ENCODE measurements at regions not wholly inside any gene's neighbourhood (a gene's known extent, or its start where the extent isn't known, plus 50 kb on each side); places are given as distances from the start of the nearest gene placed in this dataset.
A peak's percentile ranks its signal among the peaks of the same experiment; 100 is the strongest.

DNA sequence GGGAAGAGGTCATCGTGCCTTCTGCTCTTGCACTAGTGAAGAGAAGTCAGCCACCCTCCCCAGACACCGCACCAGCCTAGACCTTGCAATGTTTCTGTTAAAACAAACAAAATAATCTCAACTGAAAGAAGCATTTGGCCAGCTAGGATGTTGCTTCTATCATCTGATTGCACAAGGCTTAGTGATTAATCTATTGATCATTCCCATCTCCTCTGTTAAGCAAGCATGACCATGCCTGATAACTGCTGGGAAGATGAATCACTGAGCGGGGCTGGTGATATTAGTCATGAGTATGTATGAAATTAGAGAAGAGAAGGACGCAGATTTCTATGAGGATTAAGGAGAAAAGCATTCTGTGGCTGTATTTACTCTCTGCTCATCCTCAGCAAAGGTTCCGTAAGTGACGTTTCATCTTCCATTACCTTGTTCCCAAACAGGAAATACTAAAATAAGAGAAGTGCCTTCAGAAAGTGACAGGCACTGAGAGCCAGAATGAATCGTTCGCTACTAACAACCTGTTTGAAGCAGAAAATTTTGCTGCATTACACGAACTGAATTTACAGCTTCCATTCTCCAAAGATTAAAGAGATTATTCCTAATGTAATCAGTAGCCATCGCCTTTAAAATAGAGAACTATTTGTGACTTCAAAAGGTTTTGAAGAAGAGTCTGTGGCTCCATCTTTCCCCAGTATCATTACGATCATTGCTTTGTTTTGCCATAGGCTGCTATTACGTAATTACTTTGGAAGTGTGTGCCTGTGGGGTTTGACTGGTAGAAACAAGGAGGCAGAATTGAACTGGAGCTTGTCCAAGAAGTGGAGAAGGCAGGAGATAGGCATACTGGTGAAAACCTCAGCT, 219.1 kb downstream of the MED10 start:
- peak overlapping the region; percentile 13 for H3K4me3 ChIP-seq (ENCODE audit: low read length)
- DNase-seq (ENCODE audit: low read depth): peak; percentile 93

DNA sequence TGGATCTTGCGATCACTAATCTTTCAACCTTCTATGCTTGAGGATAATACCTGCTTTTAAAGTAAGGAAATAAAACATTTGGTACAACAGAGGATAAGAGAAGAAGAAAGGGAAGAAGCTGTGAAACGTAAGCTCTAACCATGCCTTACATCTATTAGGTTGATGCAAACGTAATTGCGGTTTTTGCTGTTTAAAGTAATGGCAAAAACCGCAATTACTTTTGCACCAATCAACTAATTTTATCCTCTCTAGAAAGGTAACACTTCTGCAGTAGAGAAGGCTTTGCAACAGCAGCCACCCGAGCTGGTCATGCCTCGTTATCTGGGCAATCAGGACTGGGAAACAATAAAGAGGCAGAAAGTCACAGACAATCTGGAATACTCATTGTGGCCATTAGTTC, 224.1 kb downstream of the MED10 start:
- DNase-seq (ENCODE audit: low read depth): no peak
- TF ChIP-seq, protein P1, sequence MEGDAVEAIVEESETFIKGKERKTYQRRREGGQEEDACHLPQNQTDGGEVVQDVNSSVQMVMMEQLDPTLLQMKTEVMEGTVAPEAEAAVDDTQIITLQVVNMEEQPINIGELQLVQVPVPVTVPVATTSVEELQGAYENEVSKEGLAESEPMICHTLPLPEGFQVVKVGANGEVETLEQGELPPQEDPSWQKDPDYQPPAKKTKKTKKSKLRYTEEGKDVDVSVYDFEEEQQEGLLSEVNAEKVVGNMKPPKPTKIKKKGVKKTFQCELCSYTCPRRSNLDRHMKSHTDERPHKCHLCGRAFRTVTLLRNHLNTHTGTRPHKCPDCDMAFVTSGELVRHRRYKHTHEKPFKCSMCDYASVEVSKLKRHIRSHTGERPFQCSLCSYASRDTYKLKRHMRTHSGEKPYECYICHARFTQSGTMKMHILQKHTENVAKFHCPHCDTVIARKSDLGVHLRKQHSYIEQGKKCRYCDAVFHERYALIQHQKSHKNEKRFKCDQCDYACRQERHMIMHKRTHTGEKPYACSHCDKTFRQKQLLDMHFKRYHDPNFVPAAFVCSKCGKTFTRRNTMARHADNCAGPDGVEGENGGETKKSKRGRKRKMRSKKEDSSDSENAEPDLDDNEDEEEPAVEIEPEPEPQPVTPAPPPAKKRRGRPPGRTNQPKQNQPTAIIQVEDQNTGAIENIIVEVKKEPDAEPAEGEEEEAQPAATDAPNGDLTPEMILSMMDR (conservative IDR thresholded peaks at IDR 0.05; ENCODE audit: low read length): no peak
- no peak overlapping the region for H3K4me3 ChIP-seq (ENCODE audit: low read length)

More for the DNA sequence above, 219.1 kb downstream of the MED10 start:
- TF ChIP-seq, protein P1 (conservative IDR thresholded peaks at IDR 0.05; ENCODE audit: low read length): no peak

- H3K4me3 ChIP-seq (ENCODE audit: low read length): no peak overlapping the region
- DNase-seq (ENCODE audit: low read depth): no peak
- TF ChIP-seq, protein P1 (conservative IDR thresholded peaks at IDR 0.05; ENCODE audit: low read length): no peak
These were observed 232.1 kb downstream of the MED10 start for GRCh38 chr5:6146271-6146670.

- TF ChIP-seq, protein P1 (conservative IDR thresholded peaks at IDR 0.05; ENCODE audit: low read length): no peak
- DNase-seq (ENCODE audit: low read depth): no peak
- H3K4me3 ChIP-seq (ENCODE audit: low read length): no peak overlapping the region
These were observed 232.6 kb downstream of the MED10 start for GRCh38 chr5:6145616-6146237.

GRCh38 chr5:6143523-6143922, 234.8 kb downstream of the MED10 start:
- DNase-seq (ENCODE audit: low read depth): no peak
- TF ChIP-seq, protein P1 (conservative IDR thresholded peaks at IDR 0.05; ENCODE audit: low read length): no peak
- no peak overlapping the region for H3K4me3 ChIP-seq (ENCODE audit: low read length)

GRCh38 chr5:6142353-6142752, 236.0 kb downstream of the MED10 start:
- TF ChIP-seq, protein P1 (conservative IDR thresholded peaks at IDR 0.05; ENCODE audit: low read length): no peak
- no peak overlapping the region for H3K4me3 ChIP-seq (ENCODE audit: low read length)
- DNase-seq (ENCODE audit: low read depth): no peak

DNA sequence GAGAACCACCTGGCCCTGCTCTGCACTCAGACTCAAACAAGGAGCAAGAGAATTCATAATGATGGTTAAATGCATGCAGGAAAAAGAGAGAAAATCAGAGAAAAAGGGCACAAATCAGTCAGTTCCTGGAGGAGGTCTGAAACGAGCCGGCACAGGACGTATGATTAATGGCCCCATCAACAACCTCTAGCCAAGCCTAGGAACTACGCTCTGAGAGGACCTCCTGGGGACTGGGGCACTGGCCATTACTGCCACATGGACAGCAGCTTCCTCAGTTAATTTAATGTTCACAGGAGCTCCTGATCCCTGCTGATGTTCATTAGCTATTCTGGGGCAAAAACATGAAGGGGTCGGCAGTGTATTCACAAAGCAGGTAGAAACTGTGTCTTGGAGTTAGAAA, 238.1 kb downstream of the MED10 start:
- TF ChIP-seq, protein P1 (conservative IDR thresholded peaks at IDR 0.05; ENCODE audit: low read length): no peak
- no peak overlapping the region for H3K4me3 ChIP-seq (ENCODE audit: low read length)
- no peak for DNase-seq (ENCODE audit: low read depth)
